Adrenal gland (tissue), 9 donors: ENCODE measurements at regions not wholly inside any gene's neighbourhood (a gene's known extent, or its start where the extent isn't known, plus 50 kb on each side); places are given as distances from the start of the nearest gene placed in this dataset.

Experiments
- DNase-seq, 7 donors: peaks; one replicate each; pipeline ENCODE4 v3.0.0-alpha.2; 2019 to 2020
- H3K27ac ChIP-seq, 5 donors: fragments of 200-600 bp; sonication (generic) in 4 of 5; 1 replicate in 3 of 5; 2 replicates in 2 of 5; pipeline versions ENCODE4 v1.5.1 to v1.8.0; 2016 to 2020; ENCODE audit warnings: mild to moderate bottlenecking in 1 of 5
- H3K27me3 ChIP-seq: fragments of 200-600 bp; 2 replicates; pipeline ENCODE4 v1.8.0; 2021
- H3K36me3 ChIP-seq, 2 donors: fragments of 200-600 bp; replicated peaks in 1 of 2; 1 replicate in 1 of 2; 2 replicates in 1 of 2; pipeline versions ENCODE4 v1.5.1 to v1.8.0; 2018 to 2022
- H3K4me1 ChIP-seq, 2 donors: fragments of 200-600 bp; replicated peaks in 1 of 2; 1 replicate in 1 of 2; 2 replicates in 1 of 2; pipeline versions ENCODE4 v1.5.1 to v1.8.0; 2018 to 2021
- H3K4me3 ChIP-seq, 4 donors: fragments of 200-600 bp; sonication (generic) in 3 of 4; one replicate each; pipeline ENCODE4 v1.5.1; 2016 to 2018
- H3K9me3 ChIP-seq, 3 donors: fragments of 200-600 bp; sonication (generic) in 1 of 3; replicated peaks in 1 of 3; 1 replicate in 2 of 3; 2 replicates in 1 of 3; pipeline versions ENCODE4 v1.5.1 to v1.8.0; 2016 to 2021
- CTCF ChIP-seq, 6 experiments: fragments of 450-650 bp in 4 of 6; fragments of 200-600 bp in 2 of 6; sonication (generic) in 1 of 6; IDR thresholded peaks; 1 replicate in 5 of 6; 2 replicates in 1 of 6; pipeline versions ENCODE4 v1.5.1 to v1.8.0; 2016 to 2021; ENCODE audit warnings: antibody characterized with exemption in 6 of 6, mild to moderate bottlenecking in 2 of 6, moderate library complexity in 1 of 6
- POLR2A ChIP-seq, 2 donors: fragments of 450-650 bp; IDR thresholded peaks; one replicate each; pipeline ENCODE4 v1.6.1; 2017; ENCODE audit warnings: antibody characterized with exemption in 2 of 2, mild to moderate bottlenecking in 2 of 2, moderate library complexity in 1 of 2
- WGBS, 4 donors: extraction: QIAGEN DNeasy Blood & Tissue Kit in 2 of 4; methylation state at CpG; one replicate each; pipeline versions ENCODE4 v1.1.5 to v1.1.7; 2013 to 2017; 5-methylcytosine and 5-hydroxymethylcytosine counted together
- intact Hi-C, 2 donors: fragments of 100-400 bp; cut with DNase I; formaldehyde crosslinking; loops; one replicate each; pipeline versions ENCODE4 v1.14.1 to v1.15.0; 2022 to 2023
- donor health status: healthy with polysubstance abuse.
- donor health status: Bipolar disorder and iron deficiency.
- donor health status: DM: yes; HTN: yes; CAD: no.
- donor health status: DM: no; HTN: no; CAD: no.
- donor health status: DM: no; HTN: no; CAD: no.

GRCh38 chr2:173606619-173607248 is 252.1 kb downstream of the CDCA7 start:
- H3K9me3 ChIP-seq: no peaks in the 10 kb centered on the region
- no peaks in the 10 kb centered on the region for H3K36me3 ChIP-seq
- H3K27me3 ChIP-seq: peaks cover 5% of the 10 kb centered on the region
- WGBS, 4 donors: 65 to 72% (median 69%) methylated on average over 5 of the region's 5 CpGs
- no peak overlapping the region for H3K4me3 ChIP-seq
- H3K4me1 ChIP-seq: no peaks in the 10 kb centered on the region
- H3K27ac ChIP-seq: no peak overlapping the region
- intact Hi-C loops: no loop called here
- no peak for DNase-seq
- TF ChIP-seq CTCF (IDR thresholded peaks at IDR 0.05) (no peak), POLR2A (IDR thresholded peaks at IDR 0.05) (no peak)

DNA sequence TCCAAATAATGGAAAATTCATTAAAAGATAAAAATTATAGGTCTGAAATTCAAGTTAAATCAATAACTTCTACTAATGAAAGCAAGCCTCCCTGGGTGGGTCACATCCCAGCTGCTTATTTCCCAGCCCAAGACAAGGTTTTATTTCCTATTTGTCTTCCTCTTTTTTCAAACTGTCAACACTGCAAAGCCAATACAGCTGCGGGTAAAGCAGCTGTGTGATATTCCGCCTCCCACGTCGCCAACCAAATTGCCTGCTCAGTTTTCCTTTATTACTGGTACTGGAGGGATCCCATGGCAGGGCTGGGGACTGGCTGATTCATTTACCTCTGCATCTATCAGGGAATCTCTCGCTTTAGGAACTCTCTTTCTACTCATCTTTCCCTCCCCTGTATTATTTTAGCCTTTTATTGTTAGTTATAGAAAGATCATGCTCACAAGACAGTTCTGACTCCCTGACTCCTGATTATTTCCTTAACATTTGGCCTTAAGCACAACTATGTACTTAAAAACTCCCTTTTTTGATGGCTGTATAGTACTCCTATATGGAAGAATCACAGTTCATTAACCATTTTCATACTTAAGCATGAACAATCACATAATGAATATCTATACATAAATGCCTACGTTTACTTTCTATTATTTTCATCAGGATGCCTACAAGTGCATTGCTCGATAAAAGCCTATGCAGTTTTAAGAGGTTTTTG is 253.1 kb downstream of the CDCA7 start:
- WGBS, 4 donors: 47 to 64% (median 52%) methylated on average over 7 of the region's 7 CpGs
- intact Hi-C loops: no loop called here
- TF ChIP-seq POLR2A (IDR thresholded peaks at IDR 0.05): no peak
- no peak for TF ChIP-seq CTCF (IDR thresholded peaks at IDR 0.05)

DNA sequence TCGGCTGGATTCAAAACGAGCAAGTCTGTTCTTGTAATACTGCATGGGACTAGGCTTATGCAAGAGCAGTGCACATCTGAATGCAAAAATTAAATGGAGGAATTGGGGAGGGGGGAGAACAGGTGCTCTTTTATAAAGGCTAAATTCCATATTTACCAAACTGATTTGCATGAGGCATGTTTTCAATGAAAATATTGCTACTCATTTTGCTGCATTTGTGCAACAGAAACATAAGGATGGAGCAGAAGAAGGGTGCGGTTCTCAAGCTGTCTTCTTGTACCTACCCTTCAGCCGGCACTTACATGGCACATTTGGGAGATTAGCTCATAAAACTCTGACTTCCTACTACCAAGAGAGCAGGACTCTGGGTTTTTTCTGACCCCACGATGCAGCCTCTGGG is 256.4 kb downstream of the CDCA7 start:
- Histone ChIP-seq H3K9me3 (no peaks in the 10 kb centered on the region), H3K36me3 (no peaks in the 10 kb centered on the region), H3K4me1 (no peaks in the 10 kb centered on the region), H3K27ac (no peak overlapping the region), H3K27me3 (peaks cover 10% of the 10 kb centered on the region), H3K4me3 (no peak overlapping the region)
- no peak for DNase-seq
- WGBS, 4 donors: 68 to 81% (median 70%) methylated on average over 5 of the region's 5 CpGs
- TF ChIP-seq CTCF (IDR thresholded peaks at IDR 0.05) (no peak), POLR2A (IDR thresholded peaks at IDR 0.05) (no peak)
- intact Hi-C loops: no loop called here

More for the DNA sequence above, 253.1 kb downstream of the CDCA7 start:
- H3K27me3 ChIP-seq: peaks cover 8% of the 10 kb centered on the region
- no peaks in the 10 kb centered on the region for H3K4me1 ChIP-seq
- no peak overlapping the region for H3K27ac ChIP-seq
- H3K4me3 ChIP-seq: no peak overlapping the region
- H3K9me3 ChIP-seq: no peaks in the 10 kb centered on the region
- H3K36me3 ChIP-seq: no peaks in the 10 kb centered on the region
- no peak for DNase-seq

- 68 to 84% (median 74%) methylated on average over 2 to 3 of the region's 3 CpGs for WGBS, 4 donors
- DNase-seq: no peak
Measured at GRCh38 chr2:173612354-173612753, 257.7 kb downstream of the CDCA7 start.

More at GRCh38 chr2:173612354-173612753, 257.7 kb downstream of the CDCA7 start:
- H3K27ac ChIP-seq: no peak overlapping the region
- H3K4me1 ChIP-seq: no peaks in the 10 kb centered on the region
- no peaks in the 10 kb centered on the region for H3K9me3 ChIP-seq
- H3K27me3 ChIP-seq: peaks cover 10% of the 10 kb centered on the region
- TF ChIP-seq CTCF (IDR thresholded peaks at IDR 0.05) (no peak), POLR2A (IDR thresholded peaks at IDR 0.05) (no peak)
- H3K36me3 ChIP-seq: no peaks in the 10 kb centered on the region
- intact Hi-C loops: no loop called here
- no peak overlapping the region for H3K4me3 ChIP-seq
